Activated naive CD8-positive, alpha-beta T cell treated with anti-CD3 and anti-CD28 coated beads, Interleukin-2, amount 10 ng/mL, durations not matched to agents 7 days and 5 days (primary cell): ENCODE measurements at regions not wholly inside any gene's neighbourhood (a gene's known extent, or its start where the extent isn't known, plus 50 kb on each side); places are given as distances from the start of the nearest gene placed in this dataset.

ENCODE experiments used
- ATAC-seq: fragments of 150-1000 bp; cut with Tn5 transposase; one replicate; pipeline ENCODE4 v1.10.0; 2021; ENCODE audit warnings: low read depth, moderate library complexity
- POLR2A ChIA-PET: fragments of 350-600 bp; sonication (Branson Sonifier 250); formaldehyde crosslinking; loops from one replicate; lab custom pipeline; 2021; ENCODE audit warnings: antibody characterized with exemption; lab: Charles Lee
- DNase-seq: peaks from one replicate; pipeline ENCODE4 v3.0.0; 2021
- H3K27ac Mint-ChIP-seq: one replicate; pipeline ENCODE4 v1.8.0; 2022; ENCODE audit warnings: mild to moderate bottlenecking, mixed read lengths
- H3K27me3 Mint-ChIP-seq: one replicate; pipeline ENCODE4 v1.8.0; 2022; ENCODE audit warnings: mild to moderate bottlenecking, moderate library complexity, mixed read lengths
- H3K36me3 Mint-ChIP-seq: one replicate; pipeline ENCODE4 v1.8.0; 2021; ENCODE audit warnings: mild to moderate bottlenecking, mixed read lengths
- H3K4me1 Mint-ChIP-seq: one replicate; pipeline ENCODE4 v1.8.0; 2021; ENCODE audit warnings: mixed read lengths
- H3K4me3 Mint-ChIP-seq: one replicate; pipeline ENCODE4 v1.8.0; 2022; ENCODE audit warnings: mild to moderate bottlenecking, moderate library complexity, mixed read lengths
- H3K9me3 Mint-ChIP-seq: one replicate; pipeline ENCODE4 v1.8.0; 2021; ENCODE audit warnings: mixed read lengths

- DNase-seq (no peak), ATAC-seq (no peak)
- Mint-ChIP-seq H3K4me3 (no peak overlapping the region), H3K4me1 (no peaks in the 10 kb centered on the region), H3K27me3 (no peaks in the 10 kb centered on the region), H3K9me3 (no peaks in the 10 kb centered on the region), H3K36me3 (no peaks in the 10 kb centered on the region), H3K27ac (no peak overlapping the region)
- POLR2A ChIA-PET = no interaction called here
Observed at GRCh38 chr4:92111493-92111892, 192.3 kb upstream of the GRID2 start.

- Mint-ChIP-seq H3K4me3 (no peak overlapping the region), H3K27me3 (no peaks in the 10 kb centered on the region), H3K27ac (no peak overlapping the region), H3K9me3 (peaks cover 3% of the 10 kb centered on the region), H3K36me3 (no peaks in the 10 kb centered on the region), H3K4me1 (no peaks in the 10 kb centered on the region)
- DNase-seq = no peak
- ATAC-seq = no peak
- POLR2A ChIA-PET = no interaction called here
Observed at GRCh38 chr4:92112805-92113204, 191.0 kb upstream of the GRID2 start.

- Mint-ChIP-seq H3K4me3 (no peak overlapping the region), H3K36me3 (no peaks in the 10 kb centered on the region), H3K27ac (no peak overlapping the region), H3K27me3 (no peaks in the 10 kb centered on the region), H3K4me1 (no peaks in the 10 kb centered on the region), H3K9me3 (peaks cover 3% of the 10 kb centered on the region)
- DNase-seq = no peak
- POLR2A ChIA-PET = no interaction called here
- ATAC-seq = no peak
Observed at GRCh38 chr4:92120810-92121498, 182.8 kb upstream of the GRID2 start.

- Mint-ChIP-seq H3K27me3 (no peaks in the 10 kb centered on the region), H3K36me3 (no peaks in the 10 kb centered on the region), H3K4me1 (no peaks in the 10 kb centered on the region), H3K9me3 (no peaks in the 10 kb centered on the region), H3K4me3 (no peak overlapping the region), H3K27ac (no peak overlapping the region)
- no peak for ATAC-seq
- DNase-seq = no peak
- POLR2A ChIA-PET = no interaction called here
Observed at GRCh38 chr4:92122911-92123310, 180.9 kb upstream of the GRID2 start.

GRCh38 chr4:92128676-92129075, 175.1 kb upstream of the GRID2 start:
- no peak for ATAC-seq
- H3K9me3 Mint-ChIP-seq = peaks cover 3% of the 10 kb centered on the region
- no peaks in the 10 kb centered on the region for H3K4me1 Mint-ChIP-seq
- no peaks in the 10 kb centered on the region for H3K27me3 Mint-ChIP-seq
- no peak overlapping the region for H3K27ac Mint-ChIP-seq
- H3K4me3 Mint-ChIP-seq = no peak overlapping the region
- DNase-seq = no peak
- POLR2A ChIA-PET = no interaction called here
- H3K36me3 Mint-ChIP-seq = no peaks in the 10 kb centered on the region

- ATAC-seq = no peak
- H3K27me3 Mint-ChIP-seq = no peaks in the 10 kb centered on the region
- no peaks in the 10 kb centered on the region for H3K36me3 Mint-ChIP-seq
- no peak overlapping the region for H3K27ac Mint-ChIP-seq
- no peak overlapping the region for H3K4me3 Mint-ChIP-seq
- POLR2A ChIA-PET = no interaction called here
- no peak for DNase-seq
- no peaks in the 10 kb centered on the region for H3K4me1 Mint-ChIP-seq
- H3K9me3 Mint-ChIP-seq = peaks cover 8% of the 10 kb centered on the region
Observed at GRCh38 chr4:92129408-92129994, 174.3 kb upstream of the GRID2 start.

GRCh38 chr4:92136434-92136833, 167.3 kb upstream of the GRID2 start:
- no peak for DNase-seq
- Mint-ChIP-seq H3K4me3 (no peak overlapping the region), H3K9me3 (peaks cover 8% of the 10 kb centered on the region), H3K27ac (no peak overlapping the region), H3K36me3 (no peaks in the 10 kb centered on the region), H3K4me1 (no peaks in the 10 kb centered on the region), H3K27me3 (no peaks in the 10 kb centered on the region)
- no peak for ATAC-seq
- POLR2A ChIA-PET = no interaction called here

GRCh38 chr4:92163348-92163747, 140.4 kb upstream of the GRID2 start:
- POLR2A ChIA-PET = no interaction called here
- DNase-seq = no peak
- H3K9me3 Mint-ChIP-seq = peaks cover 3% of the 10 kb centered on the region
- H3K27me3 Mint-ChIP-seq = no peaks in the 10 kb centered on the region
- H3K36me3 Mint-ChIP-seq = no peaks in the 10 kb centered on the region
- no peaks in the 10 kb centered on the region for H3K4me1 Mint-ChIP-seq
- no peak overlapping the region for H3K4me3 Mint-ChIP-seq
- H3K27ac Mint-ChIP-seq = no peak overlapping the region
- ATAC-seq = no peak

GRCh38 chr4:92170340-92170739, 133.4 kb upstream of the GRID2 start:
- Mint-ChIP-seq H3K4me1 (no peaks in the 10 kb centered on the region), H3K4me3 (no peak overlapping the region), H3K9me3 (peaks cover 3% of the 10 kb centered on the region), H3K27me3 (no peaks in the 10 kb centered on the region), H3K36me3 (no peaks in the 10 kb centered on the region), H3K27ac (no peak overlapping the region)
- POLR2A ChIA-PET = no interaction called here
- ATAC-seq = no peak
- DNase-seq = no peak

- POLR2A ChIA-PET = no interaction called here
- H3K27ac Mint-ChIP-seq = no peak overlapping the region
- H3K4me3 Mint-ChIP-seq = no peak overlapping the region
Observed at GRCh38 chr4:92172203-92172602, 131.6 kb upstream of the GRID2 start.

GRCh38 chr4:92175250-92175649, 128.5 kb upstream of the GRID2 start:
- no peaks in the 10 kb centered on the region for H3K36me3 Mint-ChIP-seq
- H3K4me3 Mint-ChIP-seq = no peak overlapping the region
- H3K9me3 Mint-ChIP-seq = no peaks in the 10 kb centered on the region
- H3K4me1 Mint-ChIP-seq = no peaks in the 10 kb centered on the region
- no peaks in the 10 kb centered on the region for H3K27me3 Mint-ChIP-seq
- POLR2A ChIA-PET = no interaction called here
- no peak for ATAC-seq
- no peak for DNase-seq
- H3K27ac Mint-ChIP-seq = no peak overlapping the region

More at GRCh38 chr4:92172203-92172602, 131.6 kb upstream of the GRID2 start:
- no peaks in the 10 kb centered on the region for H3K36me3 Mint-ChIP-seq
- peaks cover 2% of the 10 kb centered on the region for H3K9me3 Mint-ChIP-seq
- DNase-seq (no peak), ATAC-seq (no peak)
- H3K27me3 Mint-ChIP-seq = no peaks in the 10 kb centered on the region
- H3K4me1 Mint-ChIP-seq = no peaks in the 10 kb centered on the region

GRCh38 chr4:92182006-92182735, 121.6 kb upstream of the GRID2 start:
- Mint-ChIP-seq H3K27me3 (no peaks in the 10 kb centered on the region), H3K4me3 (no peak overlapping the region), H3K36me3 (no peaks in the 10 kb centered on the region), H3K27ac (no peak overlapping the region), H3K4me1 (no peaks in the 10 kb centered on the region), H3K9me3 (peaks cover 6% of the 10 kb centered on the region)
- no peak for ATAC-seq
- DNase-seq = no peak
- POLR2A ChIA-PET = no interaction called here

- POLR2A ChIA-PET = no interaction called here
- Mint-ChIP-seq H3K36me3 (no peaks in the 10 kb centered on the region), H3K4me3 (no peak overlapping the region), H3K27ac (no peak overlapping the region), H3K27me3 (no peaks in the 10 kb centered on the region), H3K4me1 (no peaks in the 10 kb centered on the region), H3K9me3 (peaks cover 6% of the 10 kb centered on the region)
- DNase-seq (no peak), ATAC-seq (no peak)
Observed at GRCh38 chr4:92182736-92183407, 120.9 kb upstream of the GRID2 start.
